HG02678 (cell line): ENCODE measurements at regions not wholly inside any gene's neighbourhood (a gene's known extent, or its start where the extent isn't known, plus 50 kb on each side); places are given as distances from the start of the nearest gene placed in this dataset.

Source experiments
- ATAC-seq: cut with Tn5 transposase; IDR thresholded peaks from one replicate; pipeline ENCODE4 v1.9.1; 2021; ENCODE audit warnings: mild to moderate bottlenecking, moderate library complexity; ENCODE audit not compliant: unreplicated experiment

DNA sequence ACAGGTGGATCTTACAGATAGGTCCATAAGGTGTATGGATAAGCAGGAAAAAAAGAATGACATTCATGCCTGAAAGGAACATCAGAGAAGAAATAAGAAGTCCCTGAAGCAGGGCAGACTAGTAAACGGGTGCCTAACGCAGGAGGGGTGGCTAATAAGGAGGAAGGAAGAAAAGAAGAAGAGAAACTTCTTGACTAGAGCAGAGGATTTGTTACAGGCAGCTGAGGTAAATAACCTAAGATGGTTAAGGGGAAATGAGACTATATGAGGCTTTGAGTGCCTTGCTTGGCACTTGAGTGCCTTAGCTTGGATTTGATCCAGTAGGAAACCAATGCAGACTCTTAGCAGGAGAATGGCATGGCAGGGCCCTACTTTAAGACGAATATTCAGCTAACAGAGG, 313.5 kb upstream of the PDE4D start:
- peak; percentile 81 for ATAC-seq

DNA sequence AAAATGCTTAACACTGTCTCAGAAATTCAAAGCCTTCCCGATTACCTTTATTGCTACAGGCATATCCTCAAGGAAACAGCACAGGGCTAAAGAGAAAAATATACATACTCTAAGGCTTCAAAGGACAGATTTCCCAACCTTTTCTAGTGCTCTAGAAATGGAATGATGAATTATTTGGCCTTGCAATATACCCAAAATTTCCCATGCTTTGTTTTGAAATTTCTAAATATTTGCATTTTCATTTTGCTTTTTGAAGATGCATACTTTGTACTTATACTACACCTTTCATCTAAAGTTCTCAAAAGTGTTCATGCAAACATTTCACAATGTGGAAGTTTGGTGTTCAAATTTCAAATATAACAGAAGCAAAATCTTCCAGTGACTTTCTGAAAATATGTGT, 312.7 kb upstream of the PDE4D start:
- ATAC-seq, result no peak

DNA sequence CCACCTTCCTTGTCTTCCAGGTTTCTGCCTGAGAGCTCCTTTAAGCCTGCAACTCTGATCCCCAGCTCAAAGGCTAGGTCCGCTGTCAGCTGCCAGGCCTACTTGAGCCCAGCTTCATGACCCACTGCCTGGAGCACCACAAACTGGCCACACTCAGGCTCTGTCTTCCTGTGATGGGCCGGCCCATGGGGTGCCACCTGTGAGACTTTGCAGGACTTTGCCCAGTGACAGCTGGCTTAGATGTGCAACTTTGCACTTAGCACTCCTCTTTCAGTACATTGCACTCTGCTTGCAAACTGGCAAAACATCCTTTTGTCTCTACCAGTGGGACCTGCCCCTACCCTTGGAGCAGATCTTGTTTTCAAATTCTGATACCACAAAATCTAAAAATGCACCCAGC, 311.5 kb upstream of the PDE4D start:
- no peak for ATAC-seq

DNA sequence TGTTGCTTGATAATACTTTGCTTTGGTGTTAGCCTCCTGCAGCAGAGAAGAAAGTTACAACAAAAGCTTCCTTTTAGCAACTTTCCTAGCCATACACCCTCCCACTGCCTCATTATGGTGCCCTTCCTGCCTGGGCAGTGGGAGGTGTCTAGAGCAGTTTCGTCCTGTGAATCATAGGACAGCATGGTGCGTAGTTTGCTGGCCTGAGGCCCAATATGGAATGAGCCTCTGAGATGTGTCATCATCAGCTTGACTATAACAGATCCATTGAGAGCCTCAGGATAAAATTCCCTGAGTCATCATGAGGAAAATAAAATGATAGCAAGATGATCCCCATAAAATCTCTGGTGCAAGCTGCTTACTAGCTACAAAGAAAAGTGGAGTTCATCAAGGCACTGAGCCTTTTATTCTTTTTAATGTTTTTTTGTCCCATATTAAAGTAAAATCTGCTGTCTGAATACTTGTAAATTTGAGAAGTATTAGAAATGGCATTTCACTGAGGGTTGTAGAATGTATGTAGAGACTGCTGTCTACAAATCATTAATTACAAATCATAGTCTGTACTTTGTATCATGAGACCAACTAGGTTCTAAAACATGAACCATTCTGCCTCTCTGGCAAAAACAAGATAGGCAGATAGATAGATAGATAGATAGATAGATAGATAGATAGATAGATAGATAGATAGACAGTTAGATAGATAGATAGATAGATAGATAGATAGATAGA, 303.0 kb upstream of the PDE4D start:
- ATAC-seq, result no peak

DNA sequence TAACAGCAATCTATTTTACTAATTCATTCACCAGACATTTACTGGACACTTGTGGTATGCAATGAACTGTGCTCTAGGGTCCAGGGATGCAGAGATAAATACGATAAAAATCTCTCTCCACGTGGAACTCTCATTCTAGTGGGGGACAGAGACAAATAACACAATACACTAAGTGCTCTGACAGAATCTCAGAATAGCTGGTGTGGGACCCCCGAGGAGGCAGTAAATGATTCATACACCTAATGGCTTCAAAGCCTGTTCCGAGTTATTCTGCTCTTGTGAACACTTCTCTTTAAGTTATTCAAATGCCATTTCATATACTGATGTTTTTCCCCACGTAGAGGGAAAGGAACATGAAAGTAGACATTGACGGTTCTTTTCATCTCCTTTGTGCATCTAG, 302.0 kb upstream of the PDE4D start:
- no peak for ATAC-seq

DNA sequence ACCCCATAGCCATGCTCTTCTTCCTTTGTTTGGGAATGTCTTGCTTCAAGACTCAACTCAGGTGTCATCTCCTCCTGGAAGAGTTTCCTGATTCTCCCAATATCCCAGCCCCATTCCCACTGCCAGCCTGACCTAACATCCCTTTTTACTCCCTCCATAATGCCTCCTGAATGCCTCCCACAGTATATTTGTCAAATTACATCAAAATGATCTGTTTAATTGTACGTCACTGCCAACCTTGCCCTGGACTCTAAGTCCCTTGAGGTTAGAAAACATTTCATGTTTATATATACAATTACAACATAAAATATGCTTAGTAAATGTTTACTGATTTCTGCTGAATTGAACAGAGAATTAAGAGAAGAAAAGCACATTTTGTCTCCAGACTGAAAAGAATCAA, 301.6 kb upstream of the PDE4D start:
- ATAC-seq, result no peak

DNA sequence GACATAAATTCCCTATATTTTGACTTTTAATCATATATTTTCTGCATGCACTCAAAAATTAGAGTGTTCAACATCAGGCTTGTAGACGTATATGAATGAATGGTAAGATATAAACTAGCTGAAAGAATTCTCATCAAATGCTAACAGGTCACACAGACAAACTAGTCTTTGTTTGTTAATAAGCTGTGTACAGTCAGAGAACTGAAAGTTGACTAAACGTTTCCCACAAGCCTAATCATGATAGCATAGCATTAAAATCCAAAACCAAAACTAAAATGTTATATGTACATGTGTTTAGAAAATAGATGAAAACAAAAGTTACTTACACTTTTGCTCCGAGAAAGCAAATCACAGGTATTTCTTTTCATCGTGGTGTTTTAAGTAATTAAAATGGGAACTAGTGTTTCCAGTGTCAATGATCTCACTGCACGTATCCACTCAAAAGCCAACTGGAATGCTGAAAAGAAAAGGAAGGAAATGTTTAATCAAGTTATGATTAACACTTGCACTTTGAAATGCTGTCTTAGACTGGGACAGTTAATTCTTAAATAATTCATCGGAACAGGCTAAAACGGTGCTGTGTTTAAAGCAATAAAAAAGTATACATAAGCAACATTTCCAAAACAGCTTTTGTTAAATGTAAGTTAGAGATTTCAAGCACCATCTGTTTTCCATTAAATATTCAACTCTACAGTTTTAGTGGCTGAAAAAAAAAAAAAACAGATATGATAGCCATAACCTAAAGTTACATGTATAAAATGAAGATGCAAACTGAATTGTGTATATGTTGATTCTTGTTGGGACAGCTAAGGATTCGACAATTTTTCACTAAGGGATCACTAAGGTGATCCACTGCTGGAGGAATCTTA, 291.9 kb upstream of the PDE4D start:
- ATAC-seq, result no peak

DNA sequence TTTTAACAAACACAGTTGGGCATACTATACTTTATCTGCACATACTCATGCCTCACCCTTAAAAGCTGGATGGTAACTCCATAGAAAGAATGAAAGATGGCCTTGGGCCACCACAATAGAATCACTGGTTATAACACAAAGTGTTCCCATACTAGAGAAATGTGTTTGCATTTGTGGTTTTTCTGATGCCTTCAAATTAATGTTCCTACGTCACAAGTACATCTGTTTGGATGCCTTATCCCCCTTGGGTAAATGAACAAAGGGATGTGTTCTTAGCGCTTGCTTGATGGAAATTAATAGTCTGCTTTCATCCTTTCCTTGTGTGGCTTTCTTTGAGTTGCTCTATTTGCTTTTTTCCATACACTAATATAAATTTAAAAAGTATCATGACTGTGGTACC, 291.1 kb upstream of the PDE4D start:
- no peak for ATAC-seq

DNA sequence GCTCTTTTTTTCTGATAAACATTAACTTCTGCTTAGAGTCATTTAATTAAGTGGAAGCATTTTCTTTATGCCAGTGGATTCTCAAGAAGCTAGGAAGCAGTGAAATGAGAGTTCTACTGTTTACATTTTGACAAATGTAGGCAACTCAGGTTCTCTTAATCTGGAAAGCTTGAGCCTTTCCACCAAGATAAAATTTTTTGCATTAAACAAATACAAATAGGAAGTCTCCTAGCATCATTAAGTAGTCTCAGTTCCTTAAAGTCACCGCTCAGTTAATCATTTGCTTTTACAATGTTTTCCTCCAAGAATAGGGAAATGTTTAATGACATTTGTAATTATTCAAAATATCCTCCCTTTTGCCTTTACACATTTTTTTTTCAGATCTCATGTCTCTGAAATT, 290.4 kb upstream of the PDE4D start:
- no peak for ATAC-seq

DNA sequence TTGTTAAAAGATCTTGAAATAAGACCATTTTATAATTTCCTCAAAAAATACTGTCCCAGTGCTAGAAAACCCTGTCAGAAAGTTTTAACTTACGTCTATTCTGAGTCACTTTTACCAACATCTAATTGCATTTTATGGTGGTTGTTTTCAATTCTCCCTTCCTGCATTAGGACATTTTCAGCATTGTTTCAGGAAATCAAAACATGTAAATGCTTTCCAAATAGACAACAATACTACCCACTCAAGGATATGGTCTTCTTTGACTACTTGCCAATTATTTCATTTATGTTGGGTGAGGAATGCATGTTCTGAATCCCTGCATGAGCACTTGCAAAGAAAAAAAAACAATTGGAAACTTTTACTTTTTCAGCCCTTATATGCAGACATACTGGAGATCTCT, 284.6 kb upstream of the PDE4D start:
- no peak for ATAC-seq

DNA sequence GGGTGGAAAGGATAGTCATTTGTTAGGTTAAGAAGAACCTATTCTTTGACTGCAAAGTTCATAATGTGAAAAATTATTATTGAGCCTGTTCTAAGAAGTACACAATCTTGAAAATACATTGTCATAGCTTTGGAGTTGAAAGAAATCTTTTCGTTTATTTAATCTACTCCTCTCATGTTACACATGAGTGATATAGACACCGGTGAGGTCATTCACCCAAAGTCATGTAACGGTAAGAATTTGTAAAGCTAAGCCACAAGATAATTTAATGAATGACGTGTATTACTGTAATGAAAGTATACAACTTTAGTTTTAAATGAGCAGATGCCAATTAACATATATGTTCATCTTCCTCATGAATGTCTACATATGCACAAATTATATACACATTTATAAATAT, 284.1 kb upstream of the PDE4D start:
- ATAC-seq, result no peak

DNA sequence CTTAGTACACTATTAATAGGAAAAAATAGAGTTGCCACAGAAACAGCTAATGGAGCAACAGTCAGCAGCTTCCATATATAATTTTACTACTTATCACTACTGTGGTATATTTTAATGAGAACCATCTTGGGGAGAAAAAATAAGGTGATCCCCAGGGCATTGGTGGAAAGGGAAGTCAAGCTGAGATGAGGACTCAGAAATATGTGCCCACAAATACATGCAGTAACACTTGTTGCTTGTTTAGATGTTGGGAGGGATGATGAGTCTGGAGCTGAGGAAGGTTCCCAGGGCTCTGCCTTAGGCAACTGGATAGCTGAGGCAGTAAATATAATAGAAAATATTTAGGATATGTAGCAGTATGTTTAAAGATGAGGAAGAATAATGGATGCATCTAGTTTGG, 280.1 kb upstream of the PDE4D start:
- no peak for ATAC-seq

DNA sequence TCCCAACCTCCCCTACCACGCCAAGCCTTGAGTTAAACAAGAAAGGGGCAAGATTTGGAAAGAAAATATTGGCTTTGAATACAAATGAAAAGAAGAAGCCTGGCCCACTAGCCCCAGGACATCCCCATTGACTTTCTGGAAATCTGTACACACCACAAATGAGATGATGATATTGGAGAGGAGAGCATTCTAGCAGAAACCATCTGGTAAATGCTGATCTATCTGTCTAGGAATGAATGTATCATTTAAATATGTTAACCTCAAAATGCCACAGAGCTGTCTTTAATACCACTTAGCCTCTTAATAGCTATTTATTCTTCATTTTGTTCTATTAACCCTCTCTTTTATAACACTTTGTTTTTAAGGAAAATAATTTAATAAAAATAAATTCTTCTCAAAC, 270.2 kb upstream of the PDE4D start:
- no peak for ATAC-seq

DNA sequence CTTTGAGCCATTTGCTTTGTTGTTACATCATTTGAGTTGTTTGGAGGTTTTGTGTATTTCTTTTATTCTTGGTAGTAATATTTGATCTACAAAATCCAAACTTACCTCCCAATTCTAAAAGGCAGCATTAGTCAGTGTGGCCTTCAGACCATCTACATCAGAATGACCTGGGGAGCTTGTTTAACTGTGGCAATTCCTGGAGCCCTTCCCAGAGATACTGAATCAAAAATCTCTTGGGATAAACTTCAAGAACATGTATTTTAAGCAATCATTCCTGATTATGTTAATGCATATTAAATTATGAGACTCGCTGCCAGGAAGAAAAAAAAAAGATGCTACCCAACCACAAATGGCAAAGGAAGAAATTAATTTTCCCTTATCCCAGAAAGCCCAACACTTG, 268.9 kb upstream of the PDE4D start:
- no peak for ATAC-seq

DNA sequence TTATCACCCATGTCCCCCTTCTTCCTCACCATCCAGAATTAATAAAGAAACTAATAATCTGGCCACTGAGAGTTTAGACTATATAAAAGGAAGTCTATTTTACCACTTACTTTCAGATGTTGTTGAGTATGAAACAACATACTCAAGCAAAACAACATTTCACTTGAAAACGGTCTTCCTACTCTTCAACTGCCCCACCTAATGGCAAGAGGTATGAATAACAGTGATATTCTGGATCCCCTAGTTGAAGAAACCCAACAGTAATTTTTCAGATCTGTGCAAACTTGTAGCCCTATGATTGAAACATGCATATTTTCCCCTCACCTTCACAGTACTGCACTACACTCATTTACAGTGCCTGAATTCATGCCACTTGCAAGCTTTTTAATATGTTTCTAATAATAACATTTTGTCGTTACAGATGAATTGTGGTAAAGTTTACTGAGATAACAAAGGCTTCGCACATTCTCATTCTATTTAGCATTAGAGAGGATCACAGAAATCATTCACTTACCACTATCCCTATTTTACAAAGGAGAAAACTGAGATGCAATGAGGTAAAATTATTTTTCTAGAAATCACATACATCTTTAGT, 267.9 kb upstream of the PDE4D start:
- peak; percentile 75 for ATAC-seq

DNA sequence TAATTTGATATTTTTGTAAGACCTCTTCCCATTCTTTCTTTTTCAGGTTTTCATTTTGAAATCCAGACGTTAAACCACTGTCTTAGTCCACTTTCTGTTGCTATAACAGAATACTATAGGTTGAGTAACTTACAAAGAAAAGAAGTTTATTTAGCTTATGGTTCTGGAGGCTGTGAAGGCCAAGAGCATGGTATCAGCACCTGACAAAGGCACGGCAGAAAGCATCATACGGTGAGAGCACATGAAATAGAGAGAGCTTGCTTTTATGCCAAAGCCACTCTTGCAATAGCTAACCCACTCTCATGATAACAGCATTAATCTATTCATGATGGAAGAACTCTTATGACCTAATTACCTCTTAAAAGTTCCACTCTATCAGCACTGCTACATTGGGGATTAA, 255.6 kb upstream of the PDE4D start:
- no peak for ATAC-seq

DNA sequence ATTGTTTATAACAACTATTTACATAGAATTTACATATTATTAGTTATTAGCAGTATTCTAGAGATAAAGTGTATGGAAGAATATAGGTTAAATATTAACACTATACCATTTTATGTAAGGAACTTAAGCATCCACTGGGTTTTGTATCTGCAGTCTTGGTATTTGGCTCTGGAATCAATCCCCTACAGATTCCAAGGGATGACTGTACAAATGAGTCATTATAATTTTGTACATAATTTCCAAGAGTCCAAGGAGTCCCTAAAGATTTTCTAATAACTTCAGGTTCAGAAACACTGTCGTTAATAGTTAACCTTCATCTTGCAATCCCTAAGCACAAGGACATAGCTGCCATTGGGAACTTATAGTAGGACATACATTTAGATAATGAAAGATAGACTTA, 254.8 kb upstream of the PDE4D start:
- no peak for ATAC-seq

DNA sequence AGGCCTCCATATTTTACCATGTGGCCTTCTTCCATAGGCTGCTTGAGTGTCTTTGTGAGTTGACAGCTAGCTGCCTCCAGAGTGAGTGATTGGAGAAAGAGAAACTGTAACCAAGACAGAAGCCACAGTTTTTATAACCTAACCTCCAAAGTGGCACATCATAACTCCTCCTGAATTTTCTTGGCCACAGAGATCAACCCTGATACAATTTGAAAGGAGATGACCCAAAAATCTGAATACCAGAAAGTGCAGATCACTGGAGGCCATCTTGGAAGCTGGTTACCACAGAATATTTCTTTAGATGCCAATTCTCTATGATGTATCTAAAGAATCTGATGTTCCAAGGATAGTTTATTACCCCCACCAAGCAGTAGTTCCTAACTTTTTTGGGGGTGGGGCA, 254.3 kb upstream of the PDE4D start:
- no peak for ATAC-seq

DNA sequence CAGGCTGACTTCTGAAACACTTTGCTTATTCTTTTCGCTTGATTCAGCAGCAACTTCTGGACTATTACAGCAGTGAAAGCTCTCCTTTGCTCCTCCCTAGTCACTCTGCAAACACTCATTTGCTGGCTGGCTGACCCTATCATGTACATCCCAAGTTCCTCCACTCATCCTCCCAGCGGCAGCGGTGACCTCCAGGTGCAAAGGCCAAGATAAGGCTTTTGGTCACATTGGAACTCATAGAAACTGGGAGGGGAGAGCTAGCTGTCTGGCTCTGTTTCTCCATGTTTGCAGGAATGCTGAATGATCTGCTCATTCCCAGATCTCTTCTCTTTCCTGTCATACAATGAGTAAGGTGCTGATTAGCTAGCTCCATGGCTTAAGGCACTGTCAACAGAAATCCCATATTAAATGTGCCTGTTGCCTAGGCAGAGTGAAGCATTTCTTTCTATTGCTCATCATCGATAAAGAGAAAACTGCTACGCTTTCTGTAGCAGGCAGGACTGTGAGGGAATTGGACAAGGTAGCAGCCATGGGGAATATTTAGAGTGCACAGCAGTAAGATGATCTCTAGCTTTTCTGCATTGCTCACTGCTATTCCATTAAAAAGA, 250.5 kb upstream of the PDE4D start:
- ATAC-seq, result no peak

DNA sequence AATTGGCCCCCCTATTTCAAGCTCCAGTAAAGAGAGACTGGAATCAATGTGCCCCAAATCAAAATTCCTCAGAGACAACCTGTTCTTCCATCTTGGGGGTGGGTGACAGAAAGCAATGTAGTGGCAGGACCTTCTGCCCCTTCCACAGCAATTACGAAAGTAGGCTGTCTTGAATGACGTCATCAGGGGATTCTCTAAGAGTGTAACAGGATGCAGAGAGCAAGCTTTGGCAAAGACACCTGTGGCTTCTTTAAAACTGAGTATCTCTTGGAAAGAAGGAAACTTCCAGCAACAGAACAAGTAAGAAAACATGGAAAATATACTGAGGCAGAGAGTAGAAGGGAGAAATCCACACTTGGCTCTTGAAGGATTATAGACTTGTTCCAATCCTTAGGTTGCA, 247.6 kb upstream of the PDE4D start:
- ATAC-seq, result no peak

DNA sequence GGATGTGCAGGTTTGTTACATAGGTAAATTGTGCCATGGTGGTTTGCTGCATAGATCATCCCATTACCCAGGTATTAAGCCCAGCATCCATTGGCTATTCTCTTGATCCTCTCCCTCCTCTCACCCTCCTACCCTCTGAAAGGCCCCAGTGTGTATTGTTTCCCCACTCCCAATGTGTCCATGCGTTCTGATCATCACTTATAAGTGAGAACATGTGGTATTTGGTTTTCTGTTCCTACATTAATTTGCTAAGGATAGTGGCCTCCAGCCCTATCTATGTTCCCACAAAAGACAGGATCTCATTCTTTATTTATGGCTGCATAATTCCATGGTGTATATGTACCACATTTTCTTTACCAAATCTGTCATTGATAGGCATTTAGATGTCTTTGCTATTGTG, 243.3 kb upstream of the PDE4D start:
- ATAC-seq, result no peak

DNA sequence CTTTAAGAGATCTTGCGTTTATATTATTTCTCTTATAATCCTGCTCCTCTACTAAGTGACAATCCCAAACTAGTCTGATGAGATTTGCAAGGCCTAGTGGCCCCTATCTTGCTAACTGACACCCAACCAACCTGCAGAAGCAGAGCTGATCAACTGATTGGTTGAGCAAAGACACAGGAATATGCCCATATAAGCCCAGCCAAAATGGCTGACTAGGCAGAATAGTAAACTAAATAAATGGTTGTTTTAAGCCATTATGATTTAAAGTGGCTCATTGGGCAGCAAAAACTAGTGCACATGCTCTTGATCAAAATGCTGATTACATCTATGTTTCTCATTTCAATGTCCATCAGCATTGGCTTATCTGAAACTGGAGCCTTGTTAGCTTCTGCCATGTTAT, 238.0 kb upstream of the PDE4D start:
- no peak for ATAC-seq
